AG04450 (cell line): ENCODE measurements at regions not wholly inside any gene's neighbourhood (a gene's known extent, or its start where the extent isn't known, plus 50 kb on each side); places are given as distances from the start of the nearest gene placed in this dataset.

Source experiments
- CTCF ChIA-PET: fragments of 300-600, 350-600 bp; formaldehyde crosslinking; extraction: SDS; loops from one replicate; lab custom pipeline; 2022; ENCODE audit warnings: antibody characterized with exemption, inconsistent platforms; lab: Charles Lee
- POLR2A ChIA-PET: fragments of 350-600 bp; formaldehyde crosslinking; extraction: SDS; loops from one replicate; lab custom pipeline; 2021; ENCODE audit warnings: antibody characterized with exemption, inconsistent platforms; lab: Yijun Ruan, JAX
- DNase-seq: peaks from one replicate; pipeline ENCODE4 v3.0.0-alpha.2; 2011; ENCODE audit warnings: low read depth, low spot score
- H3K27ac ChIP-seq: one replicate; pipeline ENCODE4 v1.5.1; 2012; ENCODE audit warnings: low read depth, low read length, control low read depth
- H3K27me3 ChIP-seq: one replicate; pipeline ENCODE4 v1.6.0; 2012; ENCODE audit warnings: low read length; ENCODE audit not compliant: control insufficient read depth, insufficient read depth
- H3K4me3 ChIP-seq: 2 replicates; pipeline ENCODE4 v1.5.1; 2011; ENCODE audit warnings: mild to moderate bottlenecking, low read depth, low read length, control low read depth
- H3K9me3 ChIP-seq: 2 replicates; pipeline ENCODE4 v1.5.1; 2012; ENCODE audit warnings: low read length; ENCODE audit not compliant: control insufficient read depth, insufficient read depth
- TF ChIP-seq, protein P1 (sequence below): IDR thresholded peaks from 2 replicates; pipeline ENCODE4 v1.5.1; 2011; ENCODE audit warnings: low read depth, low read length, control low read depth, inconsistent platforms

DNA sequence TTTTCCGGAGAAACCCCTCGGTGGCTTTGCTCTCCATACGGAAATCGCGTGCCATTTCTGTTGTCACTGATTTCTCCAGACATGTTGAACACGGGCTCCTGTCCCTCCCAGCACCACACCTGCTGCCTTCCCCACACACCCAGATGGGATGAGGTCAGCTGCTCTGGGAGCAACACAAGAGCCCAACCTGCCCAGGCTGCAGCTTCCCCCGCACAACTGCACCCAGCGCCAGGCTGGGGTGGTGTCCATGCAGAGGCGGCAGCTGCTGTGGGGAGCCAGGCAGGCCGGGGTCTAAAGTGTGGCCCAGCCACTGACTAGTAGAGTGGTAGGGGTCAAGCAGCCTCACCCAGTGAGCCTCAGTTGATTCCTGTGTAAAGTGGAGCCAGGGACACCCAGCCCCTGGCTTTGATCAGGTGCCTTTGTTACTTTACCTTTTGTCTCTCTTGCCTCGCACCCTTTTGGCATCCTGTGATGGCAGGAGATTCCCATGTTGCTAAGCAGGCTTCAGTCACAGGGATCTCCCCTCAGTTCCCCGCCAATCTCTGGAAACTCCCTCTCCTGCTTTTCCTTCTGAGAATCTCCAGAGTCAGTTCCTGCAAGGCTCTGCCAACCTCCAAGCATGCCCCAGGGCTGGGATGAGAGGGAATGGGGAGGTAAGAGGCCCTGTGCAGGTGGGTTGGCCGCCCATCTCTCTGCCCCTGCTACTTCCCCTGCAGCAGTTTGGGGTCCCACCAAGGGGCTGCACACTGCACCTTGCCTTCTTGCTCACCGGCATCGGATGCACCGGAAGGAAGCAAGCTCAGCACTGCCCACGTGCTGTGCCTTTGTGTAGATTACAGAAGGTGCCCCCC, 91.8 kb upstream of the ALDH1A3 start:
- no peak overlapping the region for H3K27ac ChIP-seq
- peaks cover 5% of the 10 kb centered on the region for H3K27me3 ChIP-seq
- no peaks in the 10 kb centered on the region; the same call in 1 of the 2 replicates for H3K9me3 ChIP-seq
- DNase-seq, result no peak
- POLR2A ChIA-PET, result no interaction called here
- H3K4me3 ChIP-seq, result no peak overlapping the region
- TF ChIP-seq, protein P1, sequence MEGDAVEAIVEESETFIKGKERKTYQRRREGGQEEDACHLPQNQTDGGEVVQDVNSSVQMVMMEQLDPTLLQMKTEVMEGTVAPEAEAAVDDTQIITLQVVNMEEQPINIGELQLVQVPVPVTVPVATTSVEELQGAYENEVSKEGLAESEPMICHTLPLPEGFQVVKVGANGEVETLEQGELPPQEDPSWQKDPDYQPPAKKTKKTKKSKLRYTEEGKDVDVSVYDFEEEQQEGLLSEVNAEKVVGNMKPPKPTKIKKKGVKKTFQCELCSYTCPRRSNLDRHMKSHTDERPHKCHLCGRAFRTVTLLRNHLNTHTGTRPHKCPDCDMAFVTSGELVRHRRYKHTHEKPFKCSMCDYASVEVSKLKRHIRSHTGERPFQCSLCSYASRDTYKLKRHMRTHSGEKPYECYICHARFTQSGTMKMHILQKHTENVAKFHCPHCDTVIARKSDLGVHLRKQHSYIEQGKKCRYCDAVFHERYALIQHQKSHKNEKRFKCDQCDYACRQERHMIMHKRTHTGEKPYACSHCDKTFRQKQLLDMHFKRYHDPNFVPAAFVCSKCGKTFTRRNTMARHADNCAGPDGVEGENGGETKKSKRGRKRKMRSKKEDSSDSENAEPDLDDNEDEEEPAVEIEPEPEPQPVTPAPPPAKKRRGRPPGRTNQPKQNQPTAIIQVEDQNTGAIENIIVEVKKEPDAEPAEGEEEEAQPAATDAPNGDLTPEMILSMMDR, result no peak
- CTCF ChIA-PET, result no interaction called here

DNA sequence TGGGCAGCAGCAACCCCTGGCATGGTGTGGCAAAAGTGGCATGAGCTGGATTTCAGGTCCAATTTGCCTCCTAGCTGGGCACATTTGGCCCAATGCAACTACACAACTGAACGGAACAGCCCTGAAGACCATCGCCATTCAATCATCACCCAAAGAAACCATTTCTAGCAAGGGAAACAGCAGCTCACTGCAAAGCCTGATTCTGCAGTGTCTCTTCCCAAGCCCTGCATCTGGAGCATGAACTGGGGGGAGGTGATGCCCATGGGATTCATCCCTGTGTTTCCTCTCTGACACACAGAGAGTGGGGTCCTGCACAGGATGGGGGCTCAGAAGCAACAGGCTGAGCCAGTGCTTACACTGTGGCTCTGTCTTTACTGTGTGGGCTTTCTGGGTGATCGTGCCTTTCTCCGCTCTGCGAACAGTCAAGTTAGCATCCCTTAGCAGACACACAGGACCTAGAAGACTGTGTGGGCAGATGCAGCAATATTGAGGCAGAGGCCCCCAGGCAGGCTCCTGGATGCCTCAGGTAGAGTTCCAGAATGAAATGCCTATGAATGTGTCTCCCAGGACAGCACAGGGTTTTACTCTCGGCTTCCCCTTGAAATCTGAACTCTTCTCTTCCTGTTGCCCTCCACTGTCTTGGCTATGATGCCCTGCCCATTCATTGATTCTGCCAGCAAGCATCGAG, 91.1 kb upstream of the ALDH1A3 start:
- DNase-seq, result no peak
- Histone ChIP-seq H3K9me3 (no peaks in the 10 kb centered on the region; the same call in 1 of the 2 replicates), H3K27me3 (peaks cover 5% of the 10 kb centered on the region), H3K4me3 (no peak overlapping the region), H3K27ac (no peak overlapping the region)
- TF ChIP-seq, protein P1, result no peak
- POLR2A ChIA-PET, result interaction anchor here (0.6 kb wide), 1 partner anchor 1920 kb away, joined by 5 read pairs; no protein-coding TSS in a partner anchor
- CTCF ChIA-PET, result no interaction called here

DNA sequence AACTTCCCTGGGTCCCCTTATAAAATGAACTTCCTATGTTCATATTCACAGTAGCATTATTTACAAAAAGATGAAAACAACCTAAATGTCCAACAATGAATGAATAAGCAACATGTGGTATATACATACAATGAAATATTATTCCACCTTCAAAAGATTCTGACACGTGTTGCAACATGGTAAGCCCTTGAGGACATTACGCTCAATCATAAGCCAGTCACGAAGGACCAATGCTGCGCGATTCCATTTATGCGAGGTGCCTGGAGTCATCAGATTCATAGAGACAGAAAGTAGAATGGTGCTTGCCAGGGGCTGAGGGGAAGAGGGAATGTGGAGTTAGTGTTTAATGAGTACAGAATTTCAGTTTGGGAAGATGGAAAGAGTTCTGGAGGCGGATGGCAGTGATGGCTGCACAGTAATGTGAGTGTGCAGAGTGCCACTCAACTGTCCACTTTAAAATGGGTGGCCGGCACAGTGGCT, 88.8 kb upstream of the ALDH1A3 start:
- TF ChIP-seq, protein P1, result no peak
- no peak for DNase-seq
- Histone ChIP-seq H3K27me3 (peaks cover 5% of the 10 kb centered on the region), H3K4me3 (no peak overlapping the region), H3K27ac (no peak overlapping the region), H3K9me3 (no peaks in the 10 kb centered on the region; the same call in 1 of the 2 replicates)
- CTCF ChIA-PET, result no interaction called here
- POLR2A ChIA-PET, result no interaction called here

DNA sequence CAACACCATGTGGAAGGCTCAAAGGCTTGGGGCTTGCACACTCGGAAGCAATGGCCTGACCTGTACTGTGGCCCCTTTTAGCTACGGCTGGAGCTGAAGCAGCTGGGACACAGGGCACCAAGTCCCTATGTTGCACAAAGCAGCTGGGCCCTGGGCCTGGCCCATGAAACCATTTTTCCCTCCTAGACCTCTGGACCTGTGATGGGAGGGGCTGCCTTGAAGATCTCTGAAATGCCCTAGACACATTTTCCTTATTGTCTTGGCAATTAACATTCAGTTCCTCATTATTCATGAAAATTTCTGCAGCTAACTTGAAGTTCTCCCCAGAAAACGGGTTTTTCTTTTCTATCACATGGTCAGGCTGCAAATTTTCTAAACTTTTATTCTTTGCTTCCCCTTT, 85.6 kb upstream of the ALDH1A3 start:
- H3K27ac ChIP-seq, result no peak overlapping the region
- POLR2A ChIA-PET, result no interaction called here
- H3K4me3 ChIP-seq, result no peak overlapping the region
- TF ChIP-seq, protein P1, result no peak
- peaks cover 2% of the 10 kb centered on the region for H3K27me3 ChIP-seq
- no peaks in the 10 kb centered on the region for H3K9me3 ChIP-seq
- CTCF ChIA-PET, result no interaction called here
- DNase-seq, result no peak
